GM13977 (cell line): ENCODE measurements at regions not wholly inside any gene's neighbourhood (a gene's known extent, or its start where the extent isn't known, plus 50 kb on each side); places are given as distances from the start of the nearest gene placed in this dataset.

Experiments
- DNase-seq: peaks from one replicate; pipeline ENCODE4 v3.0.0; 2012; ENCODE audit warnings: low spot score
- in situ Hi-C: fragments of 300-500 bp; cut with MboI; formaldehyde crosslinking; loops from one replicate; pipeline ENCODE4 v1.12.0; 2022; ENCODE audit warnings: low sequenced_read_pairs, low pct_unique_long_range_greater_than_20kb, mixed read lengths, inconsistent platforms; ENCODE audit not compliant: unreplicated experiment
- TF ChIP-seq, protein P1 (sequence below): IDR thresholded peaks from 2 replicates; pipeline ENCODE4 v1.5.1; 2012; ENCODE audit warnings: mild to moderate bottlenecking, control low read depth; ENCODE audit not compliant: insufficient read depth; ENCODE audit errors: extremely low read depth, missing control alignments

GRCh38 chr20:11982955-11983470, 65.3 kb downstream of the BTBD3 start:
- TF ChIP-seq, protein P1, sequence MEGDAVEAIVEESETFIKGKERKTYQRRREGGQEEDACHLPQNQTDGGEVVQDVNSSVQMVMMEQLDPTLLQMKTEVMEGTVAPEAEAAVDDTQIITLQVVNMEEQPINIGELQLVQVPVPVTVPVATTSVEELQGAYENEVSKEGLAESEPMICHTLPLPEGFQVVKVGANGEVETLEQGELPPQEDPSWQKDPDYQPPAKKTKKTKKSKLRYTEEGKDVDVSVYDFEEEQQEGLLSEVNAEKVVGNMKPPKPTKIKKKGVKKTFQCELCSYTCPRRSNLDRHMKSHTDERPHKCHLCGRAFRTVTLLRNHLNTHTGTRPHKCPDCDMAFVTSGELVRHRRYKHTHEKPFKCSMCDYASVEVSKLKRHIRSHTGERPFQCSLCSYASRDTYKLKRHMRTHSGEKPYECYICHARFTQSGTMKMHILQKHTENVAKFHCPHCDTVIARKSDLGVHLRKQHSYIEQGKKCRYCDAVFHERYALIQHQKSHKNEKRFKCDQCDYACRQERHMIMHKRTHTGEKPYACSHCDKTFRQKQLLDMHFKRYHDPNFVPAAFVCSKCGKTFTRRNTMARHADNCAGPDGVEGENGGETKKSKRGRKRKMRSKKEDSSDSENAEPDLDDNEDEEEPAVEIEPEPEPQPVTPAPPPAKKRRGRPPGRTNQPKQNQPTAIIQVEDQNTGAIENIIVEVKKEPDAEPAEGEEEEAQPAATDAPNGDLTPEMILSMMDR: no peak
- no peak for DNase-seq
- in situ Hi-C loops: no loop called here

DNA sequence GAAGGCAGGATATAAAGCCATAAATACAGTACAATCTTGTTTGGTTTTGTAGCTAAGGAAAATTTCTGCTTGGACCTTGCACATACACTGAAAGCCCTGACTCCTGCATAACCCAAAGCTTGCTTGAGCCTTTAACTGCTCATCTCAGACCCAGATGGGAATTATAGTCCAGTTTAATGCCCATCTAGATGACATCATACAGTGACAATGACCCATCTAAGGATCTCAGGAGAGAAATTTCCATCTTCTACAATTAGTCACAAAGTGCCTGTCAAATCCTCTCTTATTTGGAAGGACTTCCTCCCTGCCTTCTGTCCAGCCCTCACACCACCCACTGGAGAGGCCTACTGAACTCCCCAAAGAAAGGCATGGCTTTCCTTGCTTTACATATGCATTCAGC, 69.3 kb downstream of the BTBD3 start:
- TF ChIP-seq, protein P1: no peak
- no peak for DNase-seq
- in situ Hi-C loops: no loop called here

GRCh38 chr20:11987526-11987925, 69.8 kb downstream of the BTBD3 start:
- DNase-seq: no peak
- TF ChIP-seq, protein P1: no peak
- in situ Hi-C loops: no loop called here

GRCh38 chr20:11989018-11989771, 71.5 kb downstream of the BTBD3 start:
- no peak for DNase-seq
- TF ChIP-seq, protein P1: no peak
- in situ Hi-C loops: no loop called here

GRCh38 chr20:11992426-11992825, 74.7 kb downstream of the BTBD3 start:
- no peak for DNase-seq
- in situ Hi-C loops: no loop called here
- TF ChIP-seq, protein P1: no peak

DNA sequence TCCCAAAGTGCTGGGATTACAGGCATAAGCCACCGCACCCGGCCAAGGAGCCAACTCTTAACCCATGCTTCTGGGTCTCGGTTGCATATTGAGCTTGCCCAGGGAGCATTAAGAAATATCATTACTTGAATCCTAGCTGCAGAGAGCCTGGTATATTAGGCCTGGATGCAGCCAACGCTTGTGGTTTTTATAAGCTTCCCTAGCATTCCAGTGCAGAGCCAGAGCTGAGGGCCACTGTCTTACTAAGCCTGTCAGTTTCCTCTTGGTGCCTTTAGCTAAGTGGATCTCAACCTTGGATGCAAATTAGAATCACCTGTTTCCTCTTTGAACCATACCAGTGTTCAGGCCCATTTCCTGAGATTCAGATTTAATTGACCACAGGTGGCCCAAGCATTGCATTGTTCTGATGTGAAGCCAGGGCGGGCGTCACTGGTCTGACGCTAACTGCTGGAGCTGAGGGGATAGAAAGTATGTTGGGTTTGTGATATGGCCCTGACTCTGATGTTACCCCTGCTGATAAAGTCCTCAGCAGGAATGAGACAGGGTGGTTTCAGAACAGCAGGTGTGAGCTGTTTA, 76.3 kb downstream of the BTBD3 start:
- TF ChIP-seq, protein P1: no peak
- in situ Hi-C loops: no loop called here
- DNase-seq: no peak
